GM18951 (cell line): ENCODE measurements at regions not wholly inside any gene's neighbourhood (a gene's known extent, or its start where the extent isn't known, plus 50 kb on each side); places are given as distances from the start of the nearest gene placed in this dataset.

ENCODE experiments used
- POLR2A ChIP-seq: IDR thresholded peaks from 4 replicates; pipeline ENCODE4 v1.6.1; 2011; ENCODE audit warnings: mild to moderate bottlenecking; ENCODE audit not compliant: insufficient read length, insufficient read depth; ENCODE audit errors: extremely low read depth
- in situ Hi-C: fragments of 300-500 bp; cut with MboI; formaldehyde crosslinking; loops from one replicate; pipeline ENCODE4 v1.12.0; 2022; ENCODE audit warnings: low sequenced_read_pairs, mixed read lengths, inconsistent platforms; ENCODE audit not compliant: unreplicated experiment

- in situ Hi-C loops, result loop anchor here (10.0 kb wide), 1 partner anchor 947 kb away; a partner anchor contains a TSS
- TF ChIP-seq POLR2A, result no peak
These were observed 110.4 kb downstream of the HFE start for GRCh38 chr6:26197636-26197932.

GRCh38 chr6:26197933-26198721 is 110.9 kb downstream of the HFE start:
- in situ Hi-C loops, result loop anchor here (10.0 kb wide), 1 partner anchor 947 kb away; a partner anchor contains a TSS
- TF ChIP-seq POLR2A, result peak; percentile 48

GRCh38 chr6:26198722-26199056 is 111.5 kb downstream of the HFE start:
- in situ Hi-C loops, result loop anchor here (10.0 kb wide), 1 partner anchor 946 kb away; a partner anchor contains a TSS

GRCh38 chr6:26199057-26199772 is 112.0 kb downstream of the HFE start:
- in situ Hi-C loops, result loop anchor here (10.0 kb wide), 1 partner anchor 946 kb away; a partner anchor contains a TSS

More at GRCh38 chr6:26198722-26199056, 111.5 kb downstream of the HFE start:
- no peak for TF ChIP-seq POLR2A

GRCh38 chr6:26199773-26200764 is 112.8 kb downstream of the HFE start:
- TF ChIP-seq POLR2A, result peak; percentile 97
- in situ Hi-C loops, result loop anchor here (10.0 kb wide), 1 partner anchor 945 kb away; a partner anchor contains a TSS

More at GRCh38 chr6:26199057-26199772, 112.0 kb downstream of the HFE start:
- TF ChIP-seq POLR2A, result peak; percentile 60

- in situ Hi-C loops, result no loop called here
- no peak for TF ChIP-seq POLR2A
These were observed 113.9 kb downstream of the HFE start for GRCh38 chr6:26200918-26201721.

GRCh38 chr6:26202201-26202611 is 115.0 kb downstream of the HFE start:
- no peak for TF ChIP-seq POLR2A
- in situ Hi-C loops, result no loop called here

GRCh38 chr6:26202811-26203583 is 115.8 kb downstream of the HFE start:
- in situ Hi-C loops, result no loop called here

GRCh38 chr6:26204332-26205160 is 117.3 kb downstream of the HFE start:
- peak; percentile 99 for TF ChIP-seq POLR2A
- in situ Hi-C loops, result no loop called here

More at GRCh38 chr6:26202811-26203583, 115.8 kb downstream of the HFE start:
- TF ChIP-seq POLR2A, result no peak

- peak; percentile 64 for TF ChIP-seq POLR2A
- in situ Hi-C loops, result no loop called here
These were observed 118.0 kb downstream of the HFE start for GRCh38 chr6:26205161-26205624.
